Erythroblast (primary cell): ENCODE measurements at regions not wholly inside any gene's neighbourhood (a gene's known extent, or its start where the extent isn't known, plus 50 kb on each side); places are given as distances from the start of the nearest gene placed in this dataset.

ENCODE experiments used
- GATA1 ChIP-seq: IDR thresholded peaks from 2 replicates; pipeline ENCODE4 v1.6.1; 2011; ENCODE audit warnings: low read depth, mild to moderate bottlenecking, control low read depth, low read length, moderate library complexity
- POLR2A ChIP-seq: IDR thresholded peaks from 2 replicates; pipeline ENCODE4 v1.6.1; 2011; ENCODE audit warnings: mild to moderate bottlenecking, low read length

- TF ChIP-seq POLR2A = no peak
- no peak for TF ChIP-seq GATA1
These were observed 489.0 kb upstream of the CDIN1 start for GRCh38 chr15:36090286-36090946.
